D721Med (cell line): ENCODE measurements at regions not wholly inside any gene's neighbourhood (a gene's known extent, or its start where the extent isn't known, plus 50 kb on each side); places are given as distances from the start of the nearest gene placed in this dataset.

ENCODE experiments used
- DNase-seq: peaks from one replicate; pipeline ENCODE4 v3.0.0; 2011; ENCODE audit warnings: low spot score; ENCODE audit not compliant: insufficient read length
- FAIRE-seq: peaks from 2 replicates; lab custom pipeline; 2011; peaks lifted over from hg19 to GRCh38; lab: Jason Lieb, UNC
- TF ChIP-seq, protein P1 (sequence below): IDR thresholded peaks from 2 replicates; pipeline ENCODE4 v1.5.1; 2012; ENCODE audit warnings: mild to moderate bottlenecking, control low read depth; ENCODE audit not compliant: insufficient read depth; ENCODE audit errors: missing control alignments

DNA sequence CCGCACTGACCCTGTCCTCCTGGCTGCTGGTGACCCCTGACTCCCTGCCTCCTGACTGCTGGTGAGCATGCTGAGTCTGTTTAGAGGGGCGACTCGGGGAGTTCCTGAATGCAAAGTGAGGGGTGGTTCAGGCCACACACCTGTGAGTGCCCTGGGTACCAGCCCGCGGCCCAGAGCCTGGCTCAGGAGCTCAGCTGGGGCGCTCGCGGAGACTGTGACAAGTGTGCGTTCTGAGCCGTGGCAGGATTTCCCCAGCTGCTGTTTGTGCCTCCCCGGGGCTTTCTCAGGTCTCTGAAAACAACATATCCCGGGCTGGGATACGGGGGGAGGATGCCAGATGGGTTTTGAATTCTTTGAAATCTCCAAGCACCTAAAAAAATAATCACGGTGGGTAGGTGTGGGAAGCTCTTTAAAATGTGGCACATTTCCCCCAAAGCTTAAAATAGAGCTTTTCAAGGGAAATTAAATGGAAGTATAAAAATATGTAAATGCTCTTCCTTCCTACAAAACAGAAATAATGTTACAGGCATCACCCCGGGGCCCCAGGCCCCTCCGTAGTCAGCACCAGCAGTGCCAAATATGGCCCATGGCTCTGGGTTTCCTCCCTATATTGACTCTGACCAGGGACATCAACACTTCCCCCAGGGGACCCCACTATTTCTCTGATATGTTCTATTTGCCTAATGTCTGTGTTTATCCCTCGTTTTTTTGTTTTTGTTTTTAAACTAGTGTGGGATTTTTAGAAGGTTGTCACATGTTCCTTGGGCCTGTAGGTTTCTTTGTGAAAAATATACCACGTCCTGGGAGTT, 49.9 kb upstream of the TAGAP start:
- TF ChIP-seq, protein P1, sequence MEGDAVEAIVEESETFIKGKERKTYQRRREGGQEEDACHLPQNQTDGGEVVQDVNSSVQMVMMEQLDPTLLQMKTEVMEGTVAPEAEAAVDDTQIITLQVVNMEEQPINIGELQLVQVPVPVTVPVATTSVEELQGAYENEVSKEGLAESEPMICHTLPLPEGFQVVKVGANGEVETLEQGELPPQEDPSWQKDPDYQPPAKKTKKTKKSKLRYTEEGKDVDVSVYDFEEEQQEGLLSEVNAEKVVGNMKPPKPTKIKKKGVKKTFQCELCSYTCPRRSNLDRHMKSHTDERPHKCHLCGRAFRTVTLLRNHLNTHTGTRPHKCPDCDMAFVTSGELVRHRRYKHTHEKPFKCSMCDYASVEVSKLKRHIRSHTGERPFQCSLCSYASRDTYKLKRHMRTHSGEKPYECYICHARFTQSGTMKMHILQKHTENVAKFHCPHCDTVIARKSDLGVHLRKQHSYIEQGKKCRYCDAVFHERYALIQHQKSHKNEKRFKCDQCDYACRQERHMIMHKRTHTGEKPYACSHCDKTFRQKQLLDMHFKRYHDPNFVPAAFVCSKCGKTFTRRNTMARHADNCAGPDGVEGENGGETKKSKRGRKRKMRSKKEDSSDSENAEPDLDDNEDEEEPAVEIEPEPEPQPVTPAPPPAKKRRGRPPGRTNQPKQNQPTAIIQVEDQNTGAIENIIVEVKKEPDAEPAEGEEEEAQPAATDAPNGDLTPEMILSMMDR: no peak
- FAIRE-seq (no peak), DNase-seq (no peak)
